Sigmoid colon (tissue), 6 donors: ENCODE measurements at regions not wholly inside any gene's neighbourhood (a gene's known extent, or its start where the extent isn't known, plus 50 kb on each side); places are given as distances from the start of the nearest gene placed in this dataset.

Experiments used
- DNase-seq: peaks from one replicate; pipeline ENCODE4 v3.0.0-alpha.2; 2019
- H3K27ac ChIP-seq, 4 donors: fragments of 200-600 bp; sonication (generic); one replicate each; pipeline ENCODE4 v1.5.1; 2016 to 2019; ENCODE audit warnings: mild to moderate bottlenecking in 1 of 4
- H3K27me3 ChIP-seq, 3 donors: fragments of 200-600 bp; sonication (generic); one replicate each; pipeline ENCODE4 v1.5.1; 2019; ENCODE audit warnings: mild to moderate bottlenecking in 1 of 3
- H3K36me3 ChIP-seq, 4 donors: fragments of 200-600 bp; sonication (generic); one replicate each; pipeline ENCODE4 v1.5.1; 2016 to 2019
- H3K4me1 ChIP-seq, 4 donors: fragments of 200-600 bp; sonication (generic); one replicate each; pipeline ENCODE4 v1.5.1; 2017 to 2019
- H3K4me3 ChIP-seq, 4 donors: fragments of 200-600 bp; sonication (generic); one replicate each; pipeline ENCODE4 v1.5.1; 2017 to 2019; ENCODE audit warnings: mild to moderate bottlenecking in 2 of 4, moderate library complexity in 1 of 4
- H3K9me3 ChIP-seq, 4 donors: fragments of 200-600 bp in 3 of 4; sonication (generic) in 3 of 4; one replicate each; pipeline versions ENCODE4 v1.5.1 to v1.6.1; 2013 to 2019
- EP300 ChIP-seq, 4 donors: sonication (generic); formaldehyde crosslinking; IDR thresholded peaks; one replicate each; pipeline ENCODE4 v1.6.1; 2017; ENCODE audit warnings: antibody characterized with exemption in 4 of 4
- POLR2A ChIP-seq, 2 donors: fragments of 450-650 bp; IDR thresholded peaks; one replicate each; pipeline ENCODE4 v1.6.1; 2016; ENCODE audit warnings: antibody characterized with exemption in 2 of 2, mild to moderate bottlenecking in 2 of 2, moderate library complexity in 2 of 2
- POLR2AphosphoS5 ChIP-seq, 4 donors: sonication (generic); formaldehyde crosslinking; IDR thresholded peaks; one replicate each; pipeline ENCODE4 v1.6.1; 2017; ENCODE audit warnings: antibody characterized with exemption in 4 of 4
- WGBS, 2 donors: extraction: QIAGEN DNeasy Blood & Tissue Kit; methylation state at CpG; one replicate each; pipeline ENCODE4 v1.1.7; 2013; 5-methylcytosine and 5-hydroxymethylcytosine counted together
- intact Hi-C: fragments of 100-400 bp; cut with DNase I; formaldehyde crosslinking; loops from one replicate; pipeline ENCODE4 v1.15.1; 2023
- TF ChIP-seq, protein P1 (sequence below), 4 experiments: fragments of 450-650 bp in 3 of 4; fragments of 200-600 bp in 1 of 4; IDR thresholded peaks; one replicate each; pipeline ENCODE4 v1.5.1; 2016 to 2019; ENCODE audit warnings: antibody characterized with exemption in 4 of 4, mild to moderate bottlenecking in 3 of 4, moderate library complexity in 2 of 4
- donor health status: healthy with polysubstance abuse.
- donor health status: healthy.

DNA sequence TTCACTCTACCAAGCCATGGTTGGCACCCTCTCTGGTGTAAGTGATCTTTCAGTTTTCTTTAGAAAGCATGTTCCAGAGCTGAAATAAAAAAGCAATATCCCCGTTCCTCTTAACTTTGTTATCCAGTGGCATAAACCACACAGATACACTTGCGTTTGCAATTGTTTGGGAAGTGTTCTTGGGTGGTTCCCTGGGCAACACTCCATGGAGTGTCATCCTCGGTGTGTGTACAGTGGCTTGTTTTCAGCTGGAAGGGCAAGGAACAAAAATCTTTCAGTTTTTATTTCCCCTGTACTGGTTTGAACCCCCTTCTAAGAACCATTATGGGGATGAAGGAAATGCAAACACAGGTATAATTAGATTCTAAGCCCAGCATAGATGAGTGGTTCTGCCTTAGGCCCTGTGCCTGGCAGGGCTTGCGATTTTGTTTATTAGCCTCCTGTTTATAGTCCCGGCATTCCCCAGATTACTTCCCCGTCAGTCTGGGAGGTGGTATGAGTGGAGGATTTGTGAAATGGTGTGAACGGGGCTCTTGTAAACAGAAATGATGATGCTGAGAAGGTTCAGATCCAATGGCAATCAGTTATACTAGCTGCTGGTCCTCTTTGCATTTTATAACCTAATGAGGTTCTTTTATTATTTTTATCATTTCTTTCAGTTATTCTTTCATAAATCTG, 76.0 kb upstream of the CD180 start:
- Histone ChIP-seq H3K4me3 (no peak overlapping the region), H3K36me3 (no peaks in the 10 kb centered on the region), H3K27ac (peak overlapping the region; percentile 91 to 94 (median 92)), H3K4me1 (peaks cover 0 to 52% (median 48%) of the 10 kb centered on the region in 4 donors), H3K9me3 (no peaks in the 10 kb centered on the region), H3K27me3 (no peaks in the 10 kb centered on the region)
- no peak for DNase-seq
- TF ChIP-seq POLR2A (IDR thresholded peaks at IDR 0.05) = no peak
- no peak for TF ChIP-seq EP300 (IDR thresholded peaks at IDR 0.05)
- TF ChIP-seq POLR2AphosphoS5 (IDR thresholded peaks at IDR 0.05) = no peak
- TF ChIP-seq, protein P1, sequence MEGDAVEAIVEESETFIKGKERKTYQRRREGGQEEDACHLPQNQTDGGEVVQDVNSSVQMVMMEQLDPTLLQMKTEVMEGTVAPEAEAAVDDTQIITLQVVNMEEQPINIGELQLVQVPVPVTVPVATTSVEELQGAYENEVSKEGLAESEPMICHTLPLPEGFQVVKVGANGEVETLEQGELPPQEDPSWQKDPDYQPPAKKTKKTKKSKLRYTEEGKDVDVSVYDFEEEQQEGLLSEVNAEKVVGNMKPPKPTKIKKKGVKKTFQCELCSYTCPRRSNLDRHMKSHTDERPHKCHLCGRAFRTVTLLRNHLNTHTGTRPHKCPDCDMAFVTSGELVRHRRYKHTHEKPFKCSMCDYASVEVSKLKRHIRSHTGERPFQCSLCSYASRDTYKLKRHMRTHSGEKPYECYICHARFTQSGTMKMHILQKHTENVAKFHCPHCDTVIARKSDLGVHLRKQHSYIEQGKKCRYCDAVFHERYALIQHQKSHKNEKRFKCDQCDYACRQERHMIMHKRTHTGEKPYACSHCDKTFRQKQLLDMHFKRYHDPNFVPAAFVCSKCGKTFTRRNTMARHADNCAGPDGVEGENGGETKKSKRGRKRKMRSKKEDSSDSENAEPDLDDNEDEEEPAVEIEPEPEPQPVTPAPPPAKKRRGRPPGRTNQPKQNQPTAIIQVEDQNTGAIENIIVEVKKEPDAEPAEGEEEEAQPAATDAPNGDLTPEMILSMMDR (IDR thresholded peaks at IDR 0.05) = no peak
- intact Hi-C loops = loop anchor here (2.0 kb wide), 1 partner anchor 16 kb away; no protein-coding TSS in a partner anchor
- 55 to 63% methylated on average over 7 of the region's 7 CpGs for WGBS, 2 donors

DNA sequence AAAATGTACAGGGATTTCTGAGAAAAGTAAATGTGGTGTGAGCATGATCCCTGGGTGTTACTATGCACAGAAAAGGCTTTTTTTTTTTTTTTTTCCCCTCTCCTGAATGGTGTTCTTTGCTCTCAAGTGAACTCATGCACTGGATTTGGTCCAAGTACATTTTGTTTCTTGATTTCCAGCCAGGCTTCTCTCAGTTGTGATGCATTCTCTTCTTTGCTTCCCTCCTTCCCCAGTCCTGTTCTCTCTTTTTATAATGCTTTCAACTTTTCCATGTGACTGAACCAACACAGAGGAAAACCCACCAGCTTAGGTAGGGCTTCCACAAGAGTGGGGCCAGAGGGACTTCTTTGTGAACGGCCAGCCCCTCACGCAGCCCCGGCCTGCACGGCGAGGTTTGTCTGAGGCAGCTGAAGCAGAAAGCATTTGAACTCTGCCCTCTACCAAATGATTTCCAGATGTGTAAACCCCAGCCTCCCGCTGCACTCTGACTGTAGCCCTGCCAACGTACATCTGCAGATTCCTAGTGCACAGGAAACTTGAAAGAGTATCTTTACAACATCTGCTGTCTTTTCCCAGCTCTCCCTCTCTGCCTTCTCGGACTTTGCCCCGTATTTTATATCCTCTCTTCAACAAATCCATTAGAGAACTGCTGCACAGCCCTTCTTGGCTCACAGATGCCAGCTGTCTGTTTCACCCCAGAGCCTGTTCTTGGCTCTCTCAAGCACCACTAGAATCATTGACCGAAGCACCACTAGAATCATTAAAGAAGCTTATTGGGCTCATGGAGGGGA, 71.8 kb upstream of the CD180 start:
- H3K4me3 ChIP-seq = peak overlapping the region in 2 of 4 donors; percentile 13 to 14
- H3K9me3 ChIP-seq = no peaks in the 10 kb centered on the region
- H3K36me3 ChIP-seq = no peaks in the 10 kb centered on the region
- TF ChIP-seq POLR2A (IDR thresholded peaks at IDR 0.05) (no peak), EP300 (IDR thresholded peaks at IDR 0.05) (peak; percentile 94 to 99 (median 96)), POLR2AphosphoS5 (IDR thresholded peaks at IDR 0.05) (peak; percentile 79 to 92 (median 87))
- TF ChIP-seq, protein P1 (IDR thresholded peaks at IDR 0.05) = no peak
- peak overlapping the region; percentile 91 to 94 (median 92) for H3K27ac ChIP-seq
- WGBS, 2 donors = 8 to 48% methylated on average over 10 of the region's 10 CpGs
- DNase-seq = peak; percentile 95
- no peaks in the 10 kb centered on the region for H3K27me3 ChIP-seq
- H3K4me1 ChIP-seq = peaks cover 0 to 89% (median 80%) of the 10 kb centered on the region in 4 donors
- intact Hi-C loops = loop anchor here (1.0 to 10.0 kb wide), 4 partner anchors 266 to 903 kb away; no protein-coding TSS in a partner anchor

DNA sequence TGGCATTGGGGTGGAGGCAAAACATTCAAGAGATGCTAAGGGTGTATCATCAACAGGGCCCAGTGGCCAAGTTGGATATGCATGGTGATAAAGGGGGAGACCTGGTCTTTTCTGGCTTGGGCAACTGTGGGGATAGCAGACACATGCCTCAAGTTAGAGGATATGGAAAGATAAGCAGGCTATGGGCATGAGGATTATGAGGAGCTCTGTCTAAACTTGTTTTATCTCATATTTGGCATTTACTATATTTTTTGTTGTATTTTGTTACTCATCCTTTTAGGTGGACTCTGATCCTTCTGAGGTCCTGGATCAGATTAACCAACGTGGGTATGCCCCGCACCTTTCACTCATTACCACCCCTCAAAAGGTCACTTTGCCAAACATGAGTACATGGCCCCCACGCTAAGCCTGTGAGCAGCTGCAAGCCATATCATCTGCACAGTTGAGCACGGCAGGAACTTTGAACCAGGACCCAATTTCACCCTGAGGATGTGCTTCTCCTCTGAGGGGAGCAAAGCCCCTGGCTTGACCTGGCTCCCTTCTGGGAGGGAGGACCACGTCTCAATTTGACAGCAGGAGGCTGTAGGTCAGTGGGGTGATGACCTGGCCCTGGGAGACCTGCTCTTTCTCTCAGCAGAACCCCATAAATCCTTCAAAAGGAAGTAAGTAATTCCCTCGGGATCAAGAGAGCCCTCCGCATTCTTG, 71.1 kb upstream of the CD180 start:
- Histone ChIP-seq H3K27me3 (no peaks in the 10 kb centered on the region), H3K4me1 (peaks cover 0 to 81% (median 74%) of the 10 kb centered on the region in 4 donors), H3K36me3 (no peaks in the 10 kb centered on the region), H3K9me3 (no peaks in the 10 kb centered on the region), H3K27ac (peak overlapping the region; percentile 91 to 94 (median 92)), H3K4me3 (no peak overlapping the region)
- DNase-seq = peak; percentile 77
- intact Hi-C loops = loop anchor here (1.0 to 10.0 kb wide), 4 partner anchors 267 to 904 kb away; no protein-coding TSS in a partner anchor
- 15 to 58% methylated on average over 7 of the region's 7 CpGs for WGBS, 2 donors
- TF ChIP-seq POLR2A (IDR thresholded peaks at IDR 0.05) (no peak), POLR2AphosphoS5 (IDR thresholded peaks at IDR 0.05) (no peak), EP300 (IDR thresholded peaks at IDR 0.05) (no peak)
- TF ChIP-seq, protein P1 (IDR thresholded peaks at IDR 0.05) = no peak

DNA sequence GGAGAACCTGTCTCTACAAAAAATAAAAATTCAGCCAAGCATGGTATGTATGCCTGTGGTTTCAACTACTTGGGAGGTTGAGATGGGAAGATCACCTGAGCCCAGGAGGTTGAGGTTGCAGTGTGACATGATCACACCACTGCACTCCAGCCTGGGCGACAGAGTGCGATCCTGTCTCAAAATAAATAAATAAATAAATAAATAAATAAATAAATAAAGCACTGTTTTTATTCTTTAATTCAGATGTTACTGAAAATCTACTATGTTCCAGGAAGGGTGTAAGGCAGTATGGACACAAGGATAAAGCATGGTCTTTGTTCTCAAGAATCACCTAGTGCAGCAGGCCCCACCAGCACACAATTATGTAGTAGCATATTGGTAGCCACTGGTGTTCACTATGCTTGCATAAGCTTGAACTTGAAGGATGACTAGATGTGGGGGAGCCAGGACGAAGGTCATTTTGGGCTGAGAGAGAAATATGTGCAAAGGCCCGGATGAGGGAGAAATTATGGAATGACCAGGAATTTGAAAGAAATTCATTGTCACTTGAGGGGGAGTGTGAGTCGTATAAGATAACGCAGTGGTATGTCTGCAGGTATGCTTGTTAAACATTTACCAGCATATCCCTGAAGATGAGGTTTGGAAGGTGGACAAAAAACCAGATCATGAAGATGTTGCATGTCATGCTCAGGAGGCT, 70.2 kb upstream of the CD180 start:
- Histone ChIP-seq H3K27me3 (no peaks in the 10 kb centered on the region), H3K4me3 (no peak overlapping the region), H3K27ac (peak overlapping the region; percentile 91 to 94 (median 92)), H3K4me1 (peaks cover 0 to 74% (median 66%) of the 10 kb centered on the region in 4 donors), H3K9me3 (no peaks in the 10 kb centered on the region), H3K36me3 (no peaks in the 10 kb centered on the region)
- TF ChIP-seq, protein P1 (IDR thresholded peaks at IDR 0.05) = no peak
- TF ChIP-seq EP300 (IDR thresholded peaks at IDR 0.05) (no peak), POLR2A (IDR thresholded peaks at IDR 0.05) (no peak), POLR2AphosphoS5 (IDR thresholded peaks at IDR 0.05) (no peak)
- WGBS, 2 donors = 64 to 88% methylated on average over 6 of the region's 6 CpGs
- DNase-seq = no peak
- intact Hi-C loops = loop anchor here (5.0 to 10.0 kb wide), 2 partner anchors 268 to 760 kb away; no protein-coding TSS in a partner anchor
